GM13977 (cell line): ENCODE measurements at regions not wholly inside any gene's neighbourhood (a gene's known extent, or its start where the extent isn't known, plus 50 kb on each side); places are given as distances from the start of the nearest gene placed in this dataset.

Experiments used
- DNase-seq: peaks from one replicate; pipeline ENCODE4 v3.0.0; 2012; ENCODE audit warnings: low spot score
- in situ Hi-C: fragments of 300-500 bp; cut with MboI; formaldehyde crosslinking; loops from one replicate; pipeline ENCODE4 v1.12.0; 2022; ENCODE audit warnings: low sequenced_read_pairs, low pct_unique_long_range_greater_than_20kb, mixed read lengths, inconsistent platforms; ENCODE audit not compliant: unreplicated experiment
- TF ChIP-seq, protein P1 (sequence below): IDR thresholded peaks from 2 replicates; pipeline ENCODE4 v1.5.1; 2012; ENCODE audit warnings: mild to moderate bottlenecking, control low read depth; ENCODE audit not compliant: insufficient read depth; ENCODE audit errors: extremely low read depth, missing control alignments

DNA sequence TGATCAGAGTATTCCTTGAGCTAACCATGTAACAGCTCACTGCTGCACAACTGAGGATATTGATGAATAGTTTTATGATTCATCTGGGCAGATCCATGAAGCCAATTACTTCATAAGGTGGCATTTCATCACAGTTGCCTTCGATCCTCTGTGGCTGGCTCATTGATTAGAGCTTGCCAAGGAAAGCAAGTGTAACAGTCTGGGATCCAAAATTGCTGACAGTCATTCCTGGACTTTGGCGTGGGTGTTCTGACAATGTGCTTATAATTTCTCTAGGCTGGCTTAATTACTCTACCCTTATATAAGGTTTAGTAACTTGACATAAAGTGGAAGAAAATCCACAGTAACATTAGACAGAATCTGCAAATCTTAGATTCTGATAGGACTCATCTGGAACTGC, 551.3 kb upstream of the CDH4 start:
- in situ Hi-C loops, result no loop called here
- TF ChIP-seq, protein P1, sequence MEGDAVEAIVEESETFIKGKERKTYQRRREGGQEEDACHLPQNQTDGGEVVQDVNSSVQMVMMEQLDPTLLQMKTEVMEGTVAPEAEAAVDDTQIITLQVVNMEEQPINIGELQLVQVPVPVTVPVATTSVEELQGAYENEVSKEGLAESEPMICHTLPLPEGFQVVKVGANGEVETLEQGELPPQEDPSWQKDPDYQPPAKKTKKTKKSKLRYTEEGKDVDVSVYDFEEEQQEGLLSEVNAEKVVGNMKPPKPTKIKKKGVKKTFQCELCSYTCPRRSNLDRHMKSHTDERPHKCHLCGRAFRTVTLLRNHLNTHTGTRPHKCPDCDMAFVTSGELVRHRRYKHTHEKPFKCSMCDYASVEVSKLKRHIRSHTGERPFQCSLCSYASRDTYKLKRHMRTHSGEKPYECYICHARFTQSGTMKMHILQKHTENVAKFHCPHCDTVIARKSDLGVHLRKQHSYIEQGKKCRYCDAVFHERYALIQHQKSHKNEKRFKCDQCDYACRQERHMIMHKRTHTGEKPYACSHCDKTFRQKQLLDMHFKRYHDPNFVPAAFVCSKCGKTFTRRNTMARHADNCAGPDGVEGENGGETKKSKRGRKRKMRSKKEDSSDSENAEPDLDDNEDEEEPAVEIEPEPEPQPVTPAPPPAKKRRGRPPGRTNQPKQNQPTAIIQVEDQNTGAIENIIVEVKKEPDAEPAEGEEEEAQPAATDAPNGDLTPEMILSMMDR, result no peak
- DNase-seq, result no peak

DNA sequence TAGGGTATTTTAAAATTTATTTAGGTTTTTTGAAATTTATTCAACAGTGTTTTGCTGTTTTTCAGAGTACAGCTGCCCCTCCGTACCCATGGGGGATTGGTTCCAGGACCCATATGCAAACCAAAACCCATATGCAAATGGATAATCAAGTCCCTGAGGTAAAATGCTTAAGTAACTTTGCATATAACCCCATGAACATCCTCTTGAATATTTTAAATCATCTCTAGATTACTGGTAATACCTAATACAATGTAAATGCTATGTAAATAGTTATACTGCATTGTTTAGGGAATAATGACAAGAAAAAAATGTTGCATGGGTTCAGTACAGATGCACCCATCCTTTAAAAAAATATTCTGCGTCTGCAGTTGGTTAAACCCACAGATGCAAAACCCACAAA, 547.9 kb upstream of the CDH4 start:
- no peak for DNase-seq
- TF ChIP-seq, protein P1, result no peak
- in situ Hi-C loops, result no loop called here

DNA sequence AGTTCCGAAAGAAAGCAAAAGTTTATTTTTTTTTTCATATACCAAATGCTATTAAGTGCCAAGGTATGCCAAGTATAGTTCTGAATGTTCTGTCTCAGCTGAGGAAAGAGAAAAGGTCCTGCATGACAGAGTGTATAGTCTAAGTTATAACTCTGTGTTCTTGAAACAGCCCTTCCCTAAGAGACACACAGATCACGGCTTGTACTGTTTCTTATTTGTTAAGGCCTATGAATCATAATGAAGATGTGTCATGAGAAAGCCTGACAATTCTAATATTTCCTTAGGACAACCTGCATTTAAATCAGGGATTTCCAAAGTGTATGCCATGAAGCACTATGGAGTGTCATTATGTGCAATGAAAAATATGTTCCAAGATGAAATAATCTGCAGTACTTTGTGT, 538.7 kb upstream of the CDH4 start:
- in situ Hi-C loops, result no loop called here

DNA sequence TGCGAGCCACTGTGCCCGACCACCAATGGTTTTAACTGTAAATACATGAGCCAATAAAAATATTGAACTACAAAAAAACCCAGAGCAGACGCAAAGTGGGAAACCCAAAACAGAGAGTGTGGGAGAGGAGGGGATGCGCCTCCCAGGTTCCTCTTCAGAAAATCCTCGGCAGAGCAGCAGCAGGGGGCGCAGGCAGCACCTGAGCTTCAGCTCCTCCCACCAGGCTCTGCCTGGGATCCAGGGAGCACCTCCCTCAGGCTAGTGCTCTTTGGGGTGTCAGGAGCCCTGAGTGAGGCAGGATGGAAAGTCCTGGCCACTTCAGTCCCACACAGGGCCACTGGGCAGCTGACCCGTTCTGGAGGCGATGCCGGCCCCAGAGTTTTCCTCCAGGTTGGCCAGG, 536.9 kb upstream of the CDH4 start:
- DNase-seq, result no peak

More for the DNA sequence above, 538.7 kb upstream of the CDH4 start:
- TF ChIP-seq, protein P1, result no peak
- no peak for DNase-seq

DNA sequence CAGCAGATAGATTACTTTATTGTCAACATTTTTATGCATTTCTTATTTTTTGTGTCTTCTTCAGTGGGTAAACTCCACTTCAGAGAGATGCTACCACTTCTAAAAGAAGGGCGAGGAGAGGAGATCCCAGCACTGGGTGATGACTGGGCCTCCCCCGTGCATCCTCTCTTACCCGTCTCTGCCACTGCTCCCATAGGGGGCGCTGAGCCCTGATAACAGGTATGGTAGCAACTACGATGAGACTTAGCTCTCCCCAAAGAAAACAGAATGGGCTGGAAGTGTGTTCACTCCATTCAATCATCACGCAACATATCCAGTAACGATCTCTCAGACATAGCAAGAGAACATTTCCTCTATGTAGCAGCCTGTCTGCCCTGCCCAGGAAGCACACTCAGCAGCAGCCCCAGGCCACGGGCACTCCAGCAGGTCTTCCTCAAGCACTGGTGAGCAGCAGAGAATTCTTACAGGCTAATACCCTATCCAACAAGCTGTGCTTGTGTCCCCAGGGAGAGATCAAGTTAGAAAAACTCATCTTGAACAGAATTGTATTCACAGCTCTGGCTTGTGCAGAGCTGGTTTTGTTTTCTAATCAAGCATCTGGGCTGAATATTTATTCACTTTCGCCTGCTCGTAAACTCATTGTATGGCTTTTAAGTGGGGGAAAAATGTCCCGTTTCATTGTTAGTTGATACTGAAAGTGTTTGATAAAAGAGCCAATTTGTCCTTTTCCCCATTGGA, 533.1 kb upstream of the CDH4 start:
- in situ Hi-C loops, result no loop called here
- DNase-seq, result no peak
- TF ChIP-seq, protein P1, result no peak

More for the DNA sequence above, 536.9 kb upstream of the CDH4 start:
- in situ Hi-C loops, result no loop called here
- TF ChIP-seq, protein P1, result no peak

DNA sequence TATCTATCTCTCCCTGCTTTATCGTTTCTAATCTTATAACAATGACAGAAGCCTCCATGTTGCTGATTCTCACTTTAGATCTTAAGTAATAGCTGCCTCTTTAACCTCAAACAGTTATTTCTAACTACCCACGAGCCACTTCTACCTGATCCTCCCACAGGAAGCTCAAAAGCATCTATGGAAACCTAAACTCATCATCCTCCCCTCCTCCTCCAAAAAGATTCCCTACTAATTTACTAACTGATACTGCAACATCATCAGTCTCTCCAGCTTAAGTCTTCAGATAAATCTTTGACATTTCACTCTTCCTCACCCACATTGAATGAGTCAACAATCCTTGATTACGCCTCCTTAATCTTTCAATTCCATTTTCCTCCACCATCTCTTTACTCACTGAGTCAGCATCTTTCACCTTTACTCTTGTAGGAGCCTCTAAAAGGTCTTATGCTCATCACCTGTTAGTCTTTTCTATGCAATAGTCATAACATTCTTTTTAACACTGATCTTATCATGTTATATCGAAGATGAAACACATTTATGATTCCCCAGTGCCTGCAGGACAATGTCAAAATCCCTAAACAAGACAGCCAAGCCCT, 526.7 kb upstream of the CDH4 start:
- TF ChIP-seq, protein P1, result no peak
- DNase-seq, result no peak
- in situ Hi-C loops, result no loop called here
